GM21723 (cell line): ENCODE measurements at regions not wholly inside any gene's neighbourhood (a gene's known extent, or its start where the extent isn't known, plus 50 kb on each side); places are given as distances from the start of the nearest gene placed in this dataset.
"Not testable (repeated sequence)": the region's sequence is repeated elsewhere in the genome, so short reads cannot be mapped to it uniquely, and the experiment has no call there.

Source experiments
- ATAC-seq: cut with Tn5 transposase; IDR thresholded peaks from one replicate; pipeline ENCODE4 v1.9.1; 2021; ENCODE audit warnings: mild to moderate bottlenecking, moderate library complexity; ENCODE audit not compliant: unreplicated experiment

GRCh38 chrX:138264095-138264494, 447.4 kb downstream of the FGF13 start:
- ATAC-seq: not testable (repeated sequence)

DNA sequence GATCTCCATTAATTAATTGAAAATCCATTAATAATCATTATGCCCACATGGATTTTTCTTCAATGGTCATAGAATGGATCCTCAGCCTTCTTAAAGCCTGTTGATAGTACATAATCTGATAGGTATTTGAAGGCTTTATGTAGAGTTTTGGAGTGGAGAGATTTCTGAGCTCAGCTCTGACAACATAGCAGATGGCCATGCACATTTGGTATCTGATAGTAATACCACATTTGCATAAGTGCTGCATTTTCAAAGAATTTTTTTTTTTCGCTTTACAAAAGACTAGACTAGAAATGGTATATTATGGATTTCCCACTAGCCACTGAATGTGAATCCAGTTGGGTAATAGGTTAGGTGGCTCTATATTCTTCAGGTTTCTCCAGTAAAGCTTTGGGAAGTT, 440.6 kb downstream of the FGF13 start:
- ATAC-seq: no peak

- not testable (repeated sequence) for ATAC-seq
Observed at GRCh38 chrX:138282598-138283150, 428.8 kb downstream of the FGF13 start.

- no peak for ATAC-seq
Observed at GRCh38 chrX:138287205-138287877, 424.2 kb downstream of the FGF13 start.

DNA sequence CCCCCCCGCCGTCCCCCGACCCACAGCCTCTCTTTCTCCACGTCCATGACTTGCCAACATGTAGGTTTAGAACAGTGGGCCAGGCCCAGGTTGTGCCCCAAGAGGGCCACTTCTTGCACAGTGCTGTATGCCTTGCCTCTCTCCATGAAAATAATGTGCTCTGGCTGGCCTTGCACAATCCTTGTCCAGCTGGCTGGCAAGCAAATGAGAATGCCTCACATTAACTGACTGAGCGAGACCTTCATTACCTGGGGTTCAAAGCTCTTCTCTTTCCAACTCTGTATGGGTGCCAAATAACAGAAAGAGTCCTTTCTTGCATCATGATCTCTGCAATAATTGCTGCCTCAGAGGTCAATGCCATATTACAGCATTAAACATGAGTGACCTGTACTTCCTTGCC, 416.6 kb downstream of the FGF13 start:
- ATAC-seq: no peak

DNA sequence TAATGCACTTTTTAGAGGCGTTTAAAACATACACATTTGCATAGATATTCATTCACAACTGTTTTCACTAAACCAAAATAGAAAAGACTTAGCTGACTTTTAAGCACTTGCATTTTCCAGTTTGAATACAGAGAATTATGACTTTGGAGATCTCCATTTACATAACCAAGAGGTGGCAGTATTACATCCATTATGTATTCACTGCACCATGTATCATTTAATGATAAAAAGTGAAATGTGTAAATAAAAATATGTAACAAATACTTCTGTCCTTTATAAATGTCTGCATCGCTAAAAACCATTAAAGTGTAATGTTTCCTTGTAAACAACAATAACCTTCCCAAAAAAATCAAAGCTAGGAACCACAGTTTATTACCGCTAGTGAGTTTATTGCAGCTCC, 413.2 kb downstream of the FGF13 start:
- no peak for ATAC-seq

DNA sequence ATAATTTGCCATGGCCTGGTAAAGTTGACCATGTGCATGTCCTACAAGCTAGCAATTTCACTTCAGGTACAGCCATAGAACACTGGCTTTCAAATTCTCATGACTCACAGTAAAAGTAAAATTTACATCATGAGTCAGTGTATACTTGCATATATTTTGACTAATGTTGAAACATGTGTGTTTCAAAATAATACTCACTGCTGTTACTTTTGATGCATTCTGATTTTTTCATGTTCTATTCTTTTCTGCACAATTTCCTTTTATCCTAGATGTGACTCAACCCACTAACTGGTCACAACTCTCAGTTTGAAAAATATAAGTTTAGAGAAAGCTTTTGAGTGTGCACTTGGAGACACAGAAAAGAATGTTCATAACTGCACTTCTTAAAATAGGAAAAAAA, 365.7 kb downstream of the FGF13 start:
- ATAC-seq: no peak

- no peak for ATAC-seq
Observed at GRCh38 chrX:138349351-138349750, 362.2 kb downstream of the FGF13 start.

- ATAC-seq: no peak
Observed at GRCh38 chrX:138378876-138379275, 332.6 kb downstream of the FGF13 start.

- ATAC-seq: no peak
Observed at GRCh38 chrX:138408101-138408500, 303.4 kb downstream of the FGF13 start.

- ATAC-seq: no peak
Observed at GRCh38 chrX:138411048-138411447, 300.5 kb downstream of the FGF13 start.
